Thyroid gland (tissue), 4 donors: ENCODE measurements at regions not wholly inside any gene's neighbourhood (a gene's known extent, or its start where the extent isn't known, plus 50 kb on each side); places are given as distances from the start of the nearest gene placed in this dataset.

ENCODE experiments used
- DNase-seq, 2 donors: peaks; one replicate each; pipeline ENCODE4 v3.0.0-alpha.2; 2019
- H3K27ac ChIP-seq, 3 donors: fragments of 200-600 bp; sonication (generic); 1 replicate in 2 of 3; 2 replicates in 1 of 3; pipeline ENCODE4 v1.5.1; 2016 to 2019; ENCODE audit warnings: mild to moderate bottlenecking in 1 of 3, moderate library complexity in 1 of 3
- H3K27me3 ChIP-seq: fragments of 200-600 bp; sonication (generic); one replicate; pipeline ENCODE4 v1.5.1; 2019
- H3K36me3 ChIP-seq, 2 donors: fragments of 200-600 bp; sonication (generic); one replicate each; pipeline ENCODE4 v1.5.1; 2016 to 2019
- H3K4me1 ChIP-seq, 2 donors: fragments of 200-600 bp; sonication (generic); one replicate each; pipeline ENCODE4 v1.5.1; 2017 to 2019
- H3K4me3 ChIP-seq, 3 donors: fragments of 200-600 bp; sonication (generic); replicated peaks in 1 of 3; 1 replicate in 2 of 3; 2 replicates in 1 of 3; pipeline ENCODE4 v1.5.1; 2016; ENCODE audit warnings: mild to moderate bottlenecking in 1 of 3
- H3K9me3 ChIP-seq: fragments of 200-600 bp; sonication (generic); one replicate; pipeline ENCODE4 v1.5.1; 2017
- CTCF ChIP-seq, 6 experiments: fragments of 200-600 bp in 3 of 6; fragments of 450-650 bp in 3 of 6; sonication (generic) in 3 of 6; IDR thresholded peaks; one replicate each; pipeline ENCODE4 v1.5.1; 2016 to 2019; ENCODE audit warnings: antibody characterized with exemption in 6 of 6, mild to moderate bottlenecking in 2 of 6, inconsistent platforms in 1 of 6, moderate library complexity in 1 of 6
- POLR2A ChIP-seq, 2 donors: fragments of 450-650 bp; IDR thresholded peaks; one replicate each; pipeline ENCODE4 v1.6.1; 2017; ENCODE audit warnings: antibody characterized with exemption in 2 of 2, mild to moderate bottlenecking in 2 of 2, moderate library complexity in 1 of 2
- WGBS, 2 donors: methylation state at CpG; one replicate each; pipeline ENCODE4 v1.1.5; 2017; 5-methylcytosine and 5-hydroxymethylcytosine counted together
- intact Hi-C: fragments of 100-400 bp; cut with DNase I; formaldehyde crosslinking; loops from one replicate; pipeline ENCODE4 v1.15.1; 2023

GRCh38 chr10:91032611-91033206 is 111.8 kb upstream of the ANKRD1 start:
- no peak for TF ChIP-seq CTCF (IDR thresholded peaks at IDR 0.05)
- TF ChIP-seq POLR2A (IDR thresholded peaks at IDR 0.05): no peak
- DNase-seq: no peak
- Histone ChIP-seq H3K4me3 (no peak overlapping the region), H3K36me3 (no peaks in the 10 kb centered on the region), H3K9me3 (no peaks in the 10 kb centered on the region), H3K4me1 (peaks cover 0 to 6% of the 10 kb centered on the region in 2 donors), H3K27ac (no peak overlapping the region), H3K27me3 (no peaks in the 10 kb centered on the region)
- 54 to 67% methylated on average over 5 of the region's 5 CpGs for WGBS, 2 donors
- intact Hi-C loops: no loop called here

- WGBS, 2 donors: 84 to 88% methylated on average over 6 of the region's 6 CpGs
Observed at GRCh38 chr10:91033324-91033950, 112.5 kb upstream of the ANKRD1 start.

GRCh38 chr10:91034042-91034441 is 113.2 kb upstream of the ANKRD1 start:
- no peaks in the 10 kb centered on the region for H3K27me3 ChIP-seq
- WGBS, 2 donors: 73 to 88% methylated on average over 3 of the region's 3 CpGs
- intact Hi-C loops: no loop called here
- no peak overlapping the region for H3K4me3 ChIP-seq
- no peak for DNase-seq
- no peaks in the 10 kb centered on the region for H3K9me3 ChIP-seq
- TF ChIP-seq POLR2A (IDR thresholded peaks at IDR 0.05) (no peak), CTCF (IDR thresholded peaks at IDR 0.05) (no peak)
- H3K4me1 ChIP-seq: peaks cover 0 to 6% of the 10 kb centered on the region in 2 donors
- H3K36me3 ChIP-seq: no peaks in the 10 kb centered on the region
- H3K27ac ChIP-seq: no peak overlapping the region

More at GRCh38 chr10:91033324-91033950, 112.5 kb upstream of the ANKRD1 start:
- no peak overlapping the region for H3K4me3 ChIP-seq
- intact Hi-C loops: no loop called here
- DNase-seq: no peak
- TF ChIP-seq POLR2A (IDR thresholded peaks at IDR 0.05) (no peak), CTCF (IDR thresholded peaks at IDR 0.05) (no peak)
- H3K27me3 ChIP-seq: no peaks in the 10 kb centered on the region
- no peaks in the 10 kb centered on the region for H3K36me3 ChIP-seq
- H3K4me1 ChIP-seq: peaks cover 0 to 6% of the 10 kb centered on the region in 2 donors
- no peaks in the 10 kb centered on the region for H3K9me3 ChIP-seq
- H3K27ac ChIP-seq: no peak overlapping the region

- no peak for TF ChIP-seq CTCF (IDR thresholded peaks at IDR 0.05)
- TF ChIP-seq POLR2A (IDR thresholded peaks at IDR 0.05): no peak
- Histone ChIP-seq H3K27me3 (no peaks in the 10 kb centered on the region), H3K27ac (no peak overlapping the region), H3K4me3 (no peak overlapping the region), H3K36me3 (no peaks in the 10 kb centered on the region), H3K9me3 (no peaks in the 10 kb centered on the region), H3K4me1 (peaks cover 0 to 6% of the 10 kb centered on the region in 2 donors)
- DNase-seq: peak; percentile 58 to 65
- 25 to 28% methylated on average over 9 of the region's 9 CpGs for WGBS, 2 donors
- intact Hi-C loops: no loop called here
Observed at GRCh38 chr10:91034494-91035159, 113.7 kb upstream of the ANKRD1 start.
